DMS53 treated with DMSO at 0.1 percent for 48 hours (cell line): ENCODE measurements at regions not wholly inside any gene's neighbourhood (a gene's known extent, or its start where the extent isn't known, plus 50 kb on each side); places are given as distances from the start of the nearest gene placed in this dataset.
"Not testable (repeated sequence)": the region's sequence is repeated elsewhere in the genome, so short reads cannot be mapped to it uniquely, and the experiment has no call there.

ENCODE experiments used
- DNase-seq: peaks from one replicate; lab custom pipeline; 2025; ENCODE audit not compliant: unreplicated experiment; lab: John Stamatoyannopoulos, UW

- no peak for DNase-seq
These were observed 74.7 kb downstream of the LPAR4 start for GRCh38 chrX:78822157-78822690.

- no peak for DNase-seq
These were observed 84.0 kb downstream of the LPAR4 start for GRCh38 chrX:78831523-78831922.

GRCh38 chrX:78838709-78839108 lies 91.2 kb downstream of the LPAR4 start:
- no peak for DNase-seq

- DNase-seq, result no peak
These were observed 92.2 kb downstream of the LPAR4 start for GRCh38 chrX:78839711-78840110.

GRCh38 chrX:78844218-78844617 lies 96.7 kb downstream of the LPAR4 start:
- not testable (repeated sequence) for DNase-seq

GRCh38 chrX:78881248-78881647 lies 63.9 kb upstream of the P2RY10 start:
- DNase-seq, result not testable (repeated sequence)

- DNase-seq, result peak; percentile 31
These were observed 58.6 kb upstream of the P2RY10 start for GRCh38 chrX:78886550-78886949.
